ENCODE measurements at regions not wholly inside any gene's neighbourhood (a gene's known extent, or its start where the extent isn't known, plus 50 kb on each side); places are given as distances from the start of the nearest gene placed in this dataset.
"Not testable (repeated sequence)": the region's sequence is repeated elsewhere in the genome, so short reads cannot be mapped to it uniquely, and the experiment has no call there.

- DNase-seq (ENCODE audit: low read depth): peak; percentile 39
Observed at GRCh38 chr15:38002883-38003477, 68.5 kb downstream of the TMCO5A start.

GRCh38 chr15:38004218-38004861 lies 69.9 kb downstream of the TMCO5A start:
- no peak for DNase-seq (ENCODE audit: low read depth)

- DNase-seq (ENCODE audit: low read depth): no peak
Observed at GRCh38 chr15:38005953-38006808, 71.7 kb downstream of the TMCO5A start.

GRCh38 chr15:38010395-38010794 lies 76.0 kb downstream of the TMCO5A start:
- no peak for DNase-seq (ENCODE audit: low read depth)

GRCh38 chr15:38012894-38013293 lies 78.5 kb downstream of the TMCO5A start:
- no peak for DNase-seq (ENCODE audit: low read depth)

- DNase-seq (ENCODE audit: low read depth): no peak
Observed at GRCh38 chr15:38017721-38018120, 83.3 kb downstream of the TMCO5A start.

- no peak for DNase-seq (ENCODE audit: low read depth)
Observed at GRCh38 chr15:38019066-38019465, 84.6 kb downstream of the TMCO5A start.

- DNase-seq (ENCODE audit: low read depth): no peak
Observed at GRCh38 chr15:38021259-38021658, 86.8 kb downstream of the TMCO5A start.

GRCh38 chr15:38024293-38025091 lies 90.1 kb downstream of the TMCO5A start:
- no peak for DNase-seq (ENCODE audit: low read depth)

GRCh38 chr15:38025656-38026055 lies 91.2 kb downstream of the TMCO5A start:
- not testable (repeated sequence) for DNase-seq (ENCODE audit: low read depth)

GRCh38 chr15:38028869-38029268 lies 94.4 kb downstream of the TMCO5A start:
- DNase-seq (ENCODE audit: low read depth): no peak

- no peak for DNase-seq (ENCODE audit: low read depth)
Observed at GRCh38 chr15:38029736-38030135, 95.3 kb downstream of the TMCO5A start.

- no peak for DNase-seq (ENCODE audit: low read depth)
Observed at GRCh38 chr15:38030609-38031008, 96.2 kb downstream of the TMCO5A start.

- peak; percentile 54 for DNase-seq (ENCODE audit: low read depth)
Observed at GRCh38 chr15:38035701-38036100, 101.3 kb downstream of the TMCO5A start.

- DNase-seq (ENCODE audit: low read depth): no peak
Observed at GRCh38 chr15:38036790-38037338, 102.4 kb downstream of the TMCO5A start.

GRCh38 chr15:38038659-38039442 lies 104.4 kb downstream of the TMCO5A start:
- DNase-seq (ENCODE audit: low read depth): peak; percentile 66

- DNase-seq (ENCODE audit: low read depth): no peak
Observed at GRCh38 chr15:38040615-38041014, 106.2 kb downstream of the TMCO5A start.

- DNase-seq (ENCODE audit: low read depth): no peak
Observed at GRCh38 chr15:38041576-38041975, 107.1 kb downstream of the TMCO5A start.

- no peak for DNase-seq (ENCODE audit: low read depth)
Observed at GRCh38 chr15:38042211-38042610, 107.8 kb downstream of the TMCO5A start.

- DNase-seq (ENCODE audit: low read depth): no peak
Observed at GRCh38 chr15:38042707-38043445, 108.4 kb downstream of the TMCO5A start.
